ENCODE measurements at regions not wholly inside any gene's neighbourhood (a gene's known extent, or its start where the extent isn't known, plus 50 kb on each side); places are given as distances from the start of the nearest gene placed in this dataset.
"Not testable (repeated sequence)": the region's sequence is repeated elsewhere in the genome, so short reads cannot be mapped to it uniquely, and the experiment has no call there.

GRCh38 chr12:7591531-7591930, 74.2 kb downstream of the APOBEC1 start:
- DNase-seq, result no peak

DNA sequence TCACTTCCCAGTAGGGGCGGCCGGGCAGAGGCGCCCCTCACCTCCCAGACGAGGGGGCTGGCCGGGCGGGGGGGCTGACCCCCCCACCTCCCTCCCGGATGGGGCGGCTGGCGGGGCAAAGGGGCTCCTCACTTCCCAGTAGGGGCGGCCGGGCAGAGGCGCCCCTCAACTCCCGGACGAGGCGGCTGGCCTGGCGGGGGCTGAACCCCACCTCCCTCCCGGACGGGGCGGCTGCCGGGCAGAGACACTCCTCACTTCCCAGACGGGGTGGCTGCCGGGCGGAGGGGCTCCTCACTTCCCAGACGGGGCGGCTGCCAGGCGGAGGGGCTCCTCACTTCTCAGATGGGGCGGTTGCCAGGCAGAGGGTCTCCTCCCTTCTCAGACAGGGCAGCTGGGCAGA, 75.6 kb downstream of the APOBEC1 start:
- not testable (repeated sequence) for DNase-seq

GRCh38 chr12:7588742-7589329, 76.9 kb downstream of the APOBEC1 start:
- DNase-seq, result peak; percentile 38

- DNase-seq, result not testable (repeated sequence)
These were observed 80.6 kb upstream of the CD163 start for GRCh38 chr12:7584137-7584536.

DNA sequence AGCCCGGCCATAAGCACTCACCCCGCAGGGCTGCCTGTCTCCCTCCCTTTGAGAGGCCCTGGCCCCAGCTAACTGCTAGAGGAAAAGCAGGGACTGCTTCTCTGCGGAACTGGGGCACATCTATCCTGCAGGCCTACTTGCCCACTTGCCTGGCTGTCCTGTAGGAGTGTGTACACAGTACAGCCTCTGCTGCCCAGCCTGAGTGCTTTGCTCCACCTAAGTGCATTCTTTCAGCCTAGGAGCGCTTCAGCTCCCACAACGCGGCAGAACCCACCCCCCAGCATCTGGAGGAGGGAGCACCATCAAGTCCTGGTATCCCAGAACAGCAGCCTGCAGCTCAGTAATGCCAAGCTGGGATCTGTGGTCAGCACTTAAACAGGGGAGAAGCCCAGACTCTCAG, 79.9 kb upstream of the CD163 start:
- no peak for DNase-seq

GRCh38 chr12:7582796-7583195, 79.2 kb upstream of the CD163 start:
- no peak for DNase-seq

- DNase-seq, result no peak
These were observed 78.0 kb upstream of the CD163 start for GRCh38 chr12:7581625-7582024.

DNA sequence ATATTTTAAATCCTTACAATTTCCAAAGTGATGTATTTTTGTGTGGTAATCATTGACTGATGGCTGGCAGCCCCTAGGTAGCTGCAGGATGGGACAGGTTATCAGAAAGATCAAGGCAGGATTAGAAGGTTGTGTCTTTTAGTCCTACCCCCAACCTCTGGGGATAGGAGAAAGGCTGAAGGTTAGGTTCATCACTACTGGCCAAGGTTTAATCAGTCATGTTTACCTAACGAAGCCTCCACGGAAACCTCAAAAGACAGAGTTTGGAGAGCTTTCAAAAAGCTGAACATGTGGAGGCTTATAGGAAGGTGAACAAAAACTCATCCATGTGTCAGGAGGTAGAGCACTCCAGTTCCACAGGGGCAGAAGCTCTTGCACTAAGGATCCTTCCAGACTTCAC, 77.5 kb upstream of the CD163 start:
- DNase-seq, result no peak

DNA sequence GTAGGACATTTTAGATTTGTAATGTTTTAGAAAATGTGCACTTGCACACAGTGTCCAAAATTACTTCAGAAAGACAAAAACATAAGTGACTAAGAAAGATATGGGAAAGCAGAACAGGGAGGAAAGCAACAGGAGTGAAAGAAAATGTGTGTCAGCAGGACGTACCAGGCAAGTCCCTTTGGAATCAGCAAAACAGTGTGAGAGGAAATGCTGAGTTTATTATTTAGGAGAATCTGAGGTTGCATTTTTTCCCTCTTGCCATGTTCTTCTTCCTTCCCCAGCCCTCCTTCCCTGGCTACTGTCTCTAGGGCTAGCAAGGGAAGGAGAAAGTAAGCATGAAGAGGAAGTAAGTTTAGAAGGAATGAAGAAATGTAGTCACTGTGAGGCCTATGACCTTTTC, 67.7 kb upstream of the CD163 start:
- DNase-seq, result no peak

- no peak for DNase-seq
These were observed 53.6 kb upstream of the CD163 start for GRCh38 chr12:7557227-7557626.

DNA sequence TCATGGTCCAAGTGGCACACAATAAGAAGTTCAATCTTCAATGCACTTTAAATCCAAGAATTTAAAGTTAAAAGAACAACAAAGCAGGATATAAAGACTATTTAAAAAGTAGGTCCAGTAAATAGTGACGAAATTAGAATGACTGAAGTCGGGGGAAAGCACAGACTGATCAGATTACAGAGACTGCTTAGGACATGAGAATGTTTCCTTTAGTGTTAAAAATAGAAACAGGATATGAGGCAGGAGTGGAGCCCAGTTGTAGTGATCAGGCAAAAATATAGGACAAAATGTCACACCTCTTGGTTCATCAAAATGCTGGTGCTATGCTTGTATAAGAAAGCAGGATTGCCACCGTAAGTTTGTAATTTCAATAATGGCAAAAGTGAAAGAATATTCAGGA, 52.2 kb upstream of the CD163 start:
- no peak for DNase-seq

- not testable (repeated sequence) for DNase-seq
These were observed 51.3 kb upstream of the CD163 start for GRCh38 chr12:7554831-7555230.

Measured in femur (tissue), 1 donor.